ENCODE measurements at regions not wholly inside any gene's neighbourhood (a gene's known extent, or its start where the extent isn't known, plus 50 kb on each side); places are given as distances from the start of the nearest gene placed in this dataset.

DNA sequence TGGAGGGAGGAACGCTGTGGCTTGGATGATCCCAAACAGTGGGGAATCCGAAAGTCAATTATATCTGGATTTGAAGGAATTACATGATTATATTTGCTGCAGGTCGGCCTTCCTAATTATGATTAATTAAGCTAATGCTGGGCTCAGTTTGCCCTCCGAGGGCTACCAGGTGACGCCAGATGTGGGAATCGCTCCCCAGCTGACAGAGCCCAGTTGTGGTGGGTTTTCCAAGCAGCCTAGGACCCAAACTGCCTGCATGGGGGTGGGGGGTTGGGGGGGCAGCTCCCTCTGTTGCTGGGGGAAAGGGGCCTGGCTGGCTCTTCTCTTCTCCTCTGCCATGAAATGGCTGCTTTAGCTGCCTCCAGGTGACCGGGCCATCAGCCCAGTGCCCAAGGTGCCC, 147.6 kb upstream of the C1orf174 start:
- TF ChIP-seq, protein P1, sequence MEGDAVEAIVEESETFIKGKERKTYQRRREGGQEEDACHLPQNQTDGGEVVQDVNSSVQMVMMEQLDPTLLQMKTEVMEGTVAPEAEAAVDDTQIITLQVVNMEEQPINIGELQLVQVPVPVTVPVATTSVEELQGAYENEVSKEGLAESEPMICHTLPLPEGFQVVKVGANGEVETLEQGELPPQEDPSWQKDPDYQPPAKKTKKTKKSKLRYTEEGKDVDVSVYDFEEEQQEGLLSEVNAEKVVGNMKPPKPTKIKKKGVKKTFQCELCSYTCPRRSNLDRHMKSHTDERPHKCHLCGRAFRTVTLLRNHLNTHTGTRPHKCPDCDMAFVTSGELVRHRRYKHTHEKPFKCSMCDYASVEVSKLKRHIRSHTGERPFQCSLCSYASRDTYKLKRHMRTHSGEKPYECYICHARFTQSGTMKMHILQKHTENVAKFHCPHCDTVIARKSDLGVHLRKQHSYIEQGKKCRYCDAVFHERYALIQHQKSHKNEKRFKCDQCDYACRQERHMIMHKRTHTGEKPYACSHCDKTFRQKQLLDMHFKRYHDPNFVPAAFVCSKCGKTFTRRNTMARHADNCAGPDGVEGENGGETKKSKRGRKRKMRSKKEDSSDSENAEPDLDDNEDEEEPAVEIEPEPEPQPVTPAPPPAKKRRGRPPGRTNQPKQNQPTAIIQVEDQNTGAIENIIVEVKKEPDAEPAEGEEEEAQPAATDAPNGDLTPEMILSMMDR (IDR thresholded peaks at IDR 0.05; ENCODE audit: insufficient read depth, low read length, poor library complexity, severe bottlenecking), result no peak
- no peak for TF ChIP-seq EZH2phosphoT487 (conservative IDR thresholded peaks at IDR 0.05; ENCODE audit: low read length)
